Liver (tissue), 8 donors: ENCODE measurements at regions not wholly inside any gene's neighbourhood (a gene's known extent, or its start where the extent isn't known, plus 50 kb on each side); places are given as distances from the start of the nearest gene placed in this dataset.
A peak's percentile ranks its signal among the peaks of the same experiment; 100 is the strongest.

Source experiments
- DNase-seq: peaks from one replicate; pipeline ENCODE4 v3.0.0-alpha.2; 2017; ENCODE audit warnings: low spot score
- H3K27ac ChIP-seq, 2 donors: one replicate each; pipeline ENCODE4 v1.7.0; 2013; ENCODE audit warnings: inconsistent platforms in 2 of 2, low read length in 2 of 2, control low read depth in 1 of 2, low read depth in 1 of 2, mild to moderate bottlenecking in 1 of 2
- H3K27me3 ChIP-seq, 4 donors: one replicate each; pipeline versions ENCODE4 v1.6.1 to v1.7.0; 2013; ENCODE audit warnings: low read length in 3 of 4, inconsistent platforms in 1 of 4, mild to moderate bottlenecking in 1 of 4, moderate library complexity in 1 of 4; ENCODE audit not compliant: control insufficient read depth in 4 of 4, insufficient read depth in 4 of 4
- H3K36me3 ChIP-seq, 4 donors: one replicate each; pipeline versions ENCODE4 v1.6.1 to v1.7.0; 2013; ENCODE audit warnings: low read length in 3 of 4, mild to moderate bottlenecking in 3 of 4, low read depth in 1 of 4, moderate library complexity in 1 of 4; ENCODE audit not compliant: control insufficient read depth in 4 of 4, insufficient read depth in 3 of 4
- H3K4me1 ChIP-seq, 4 donors: one replicate each; pipeline versions ENCODE4 v1.6.1 to v1.7.0; 2013; ENCODE audit warnings: low read length in 3 of 4, mild to moderate bottlenecking in 3 of 4, moderate library complexity in 1 of 4; ENCODE audit not compliant: control insufficient read depth in 4 of 4, insufficient read depth in 4 of 4
- H3K4me3 ChIP-seq, 3 donors: one replicate each; pipeline versions ENCODE4 v1.6.1 to v1.7.0; 2013; ENCODE audit warnings: low read length in 3 of 3, control low read depth in 1 of 3, low read depth in 1 of 3, mild to moderate bottlenecking in 1 of 3
- H3K9ac ChIP-seq, 2 donors: one replicate each; pipeline ENCODE4 v1.7.0; 2013; ENCODE audit warnings: low read length in 2 of 2, mild to moderate bottlenecking in 2 of 2, moderate library complexity in 2 of 2, control low read depth in 1 of 2, low read depth in 1 of 2
- H3K9me3 ChIP-seq, 4 donors: one replicate each; pipeline versions ENCODE4 v1.6.1 to v1.7.0; 2013; ENCODE audit warnings: low read length in 3 of 4; ENCODE audit not compliant: control insufficient read depth in 4 of 4
- ATF3 ChIP-seq: IDR thresholded peaks from 2 replicates; pipeline ENCODE4 v1.6.1; 2016; ENCODE audit warnings: antibody characterized with exemption
- CTCF ChIP-seq: fragments of 150-350 bp; IDR thresholded peaks from 2 replicates; pipeline ENCODE4 v1.5.1; 2017; ENCODE audit warnings: improper control_type of control experiment, low read depth, low read length; ENCODE audit not compliant: missing input control
- EGR1 ChIP-seq, 2 donors: IDR thresholded peaks; 2 replicates each; pipeline ENCODE4 v1.6.1; 2016 to 2018; ENCODE audit warnings: antibody characterized with exemption in 2 of 2, low read depth in 2 of 2
- FOXA1 ChIP-seq: IDR thresholded peaks from 2 replicates; pipeline ENCODE4 v1.6.1; 2016; ENCODE audit warnings: antibody characterized with exemption
- FOXA2 ChIP-seq: IDR thresholded peaks from 2 replicates; pipeline ENCODE4 v1.6.1; 2016; ENCODE audit warnings: antibody characterized with exemption
- GABPA ChIP-seq, 2 donors: IDR thresholded peaks in 1 of 2; conservative IDR thresholded peaks in 1 of 2; 2 replicates each; pipeline ENCODE4 v1.6.1; 2016; ENCODE audit warnings: antibody characterized with exemption in 2 of 2, mild to moderate bottlenecking in 1 of 2, moderate library complexity in 1 of 2
- HNF4A ChIP-seq, 2 donors: conservative IDR thresholded peaks; 2 replicates each; pipeline ENCODE4 v1.6.1; 2016; ENCODE audit warnings: antibody characterized with exemption in 2 of 2, mild to moderate bottlenecking in 2 of 2
- HNF4G ChIP-seq: IDR thresholded peaks from 2 replicates; pipeline ENCODE4 v1.6.1; 2016; ENCODE audit warnings: antibody characterized with exemption
- JUND ChIP-seq, 2 donors: IDR thresholded peaks; 2 replicates each; pipeline ENCODE4 v1.6.1; 2016; ENCODE audit warnings: antibody characterized with exemption in 2 of 2
- MAX ChIP-seq: IDR thresholded peaks from 2 replicates; pipeline ENCODE4 v1.6.1; 2016; ENCODE audit warnings: antibody characterized with exemption
- NR2F2 ChIP-seq: IDR thresholded peaks from 2 replicates; pipeline ENCODE4 v1.6.1; 2016; ENCODE audit warnings: antibody characterized with exemption
- RAD21 ChIP-seq, 2 donors: IDR thresholded peaks; 2 replicates each; pipeline ENCODE4 v1.6.1; 2016; ENCODE audit warnings: antibody characterized with exemption in 2 of 2, mild to moderate bottlenecking in 2 of 2
- REST ChIP-seq: IDR thresholded peaks from 2 replicates; pipeline ENCODE4 v1.6.1; 2016; ENCODE audit warnings: antibody characterized with exemption, mild to moderate bottlenecking
- RXRA ChIP-seq, 2 donors: IDR thresholded peaks; 2 replicates each; pipeline ENCODE4 v1.6.1; 2017 to 2018; ENCODE audit warnings: antibody characterized with exemption in 2 of 2, mild to moderate bottlenecking in 1 of 2
- SP1 ChIP-seq: IDR thresholded peaks from 2 replicates; pipeline ENCODE4 v1.6.1; 2018; ENCODE audit warnings: antibody characterized with exemption, mild to moderate bottlenecking
- TAF1 ChIP-seq: conservative IDR thresholded peaks from 2 replicates; pipeline ENCODE4 v1.6.1; 2016; ENCODE audit warnings: antibody characterized with exemption, mild to moderate bottlenecking
- YY1 ChIP-seq: IDR thresholded peaks from 2 replicates; pipeline ENCODE4 v1.6.1; 2016; ENCODE audit warnings: antibody characterized with exemption, mild to moderate bottlenecking
- WGBS: extraction: QIAGEN DNeasy Blood & Tissue Kit; methylation state at CpG from one replicate; pipeline ENCODE4 v1.1.7; 2013; 5-methylcytosine and 5-hydroxymethylcytosine counted together
- TF ChIP-seq, protein P1 (sequence below): IDR thresholded peaks from 2 replicates; pipeline ENCODE4 v1.6.1; 2016; ENCODE audit warnings: antibody characterized with exemption
- donor health status: healthy.
- donor health status: healthy.
- donor health status: healthy.
- donor health status: healthy.
- donor health status: healthy.

DNA sequence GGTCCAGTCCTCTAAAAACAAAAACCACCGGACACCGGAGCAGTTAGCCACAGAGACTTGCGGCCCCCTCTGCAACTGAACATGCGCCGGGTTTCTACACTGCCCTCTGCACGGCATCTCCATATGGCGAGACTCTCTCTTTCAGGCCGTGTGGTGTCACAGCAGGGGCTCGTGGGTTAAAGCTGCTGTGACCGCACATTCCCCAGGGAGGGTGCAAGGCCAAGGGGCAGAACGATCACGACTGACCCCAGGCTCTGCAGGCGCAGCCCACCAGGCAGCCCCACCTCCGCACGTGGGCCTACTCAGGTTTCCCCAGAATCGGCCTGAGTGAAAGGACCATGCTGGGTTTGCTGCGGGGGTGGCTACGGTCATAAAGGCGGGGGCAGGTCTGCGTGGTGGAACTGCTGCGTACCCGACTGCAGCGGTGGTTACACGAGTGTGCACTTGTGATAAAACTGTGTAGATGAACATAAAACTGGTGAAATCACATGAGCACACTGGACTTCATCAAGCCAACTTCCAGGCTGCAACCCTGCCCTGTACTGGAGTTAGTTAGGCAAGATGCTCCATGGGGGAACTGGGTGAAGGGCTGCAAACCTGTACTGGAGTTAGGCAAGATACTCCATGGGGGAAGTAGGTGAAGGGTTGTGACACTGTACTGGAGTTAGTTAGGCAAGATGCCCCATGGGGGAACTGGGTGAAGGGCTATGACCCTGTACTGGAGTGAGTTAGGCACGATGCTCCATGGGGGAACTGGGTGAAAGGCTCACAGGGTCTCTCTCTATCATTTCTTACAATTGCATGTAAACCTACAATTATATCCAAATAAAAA, 81.4 kb upstream of the PPP2R2D start:
- H3K9me3 ChIP-seq: peaks cover 0 to 1% (median 0%) of the 10 kb centered on the region in 4 donors
- peak; percentile 25 for DNase-seq
- H3K4me3 ChIP-seq: no peak overlapping the region
- WGBS: 67% methylated on average over 25 of the region's 25 CpGs
- H3K27ac ChIP-seq: peak overlapping the region; percentile 42 to 72
- no peaks in the 10 kb centered on the region for H3K27me3 ChIP-seq
- H3K9ac ChIP-seq: no peak overlapping the region
- TF ChIP-seq NR2F2 (no peak), HNF4G (peak; percentile 29), GABPA (IDR thresholded peaks at IDR 0.05 in 1 of 2, conservative IDR thresholded peaks at IDR 0.05 in 1 of 2) (no peak), ATF3 (no peak), REST (peak; percentile 71), HNF4A (conservative IDR thresholded peaks at IDR 0.05) (peak; percentile 79 to 96), FOXA2 (peak; percentile 71), FOXA1 (peak; percentile 55), TAF1 (no peak), RXRA (IDR thresholded peaks at IDR 0.05) (peak; percentile 99 to 100), JUND (IDR thresholded peaks at IDR 0.05) (peak; percentile 14 to 80), SP1 (peak; percentile 97), CTCF (no peak), RAD21 (IDR thresholded peaks at IDR 0.05) (peak; percentile 36 to 60), EGR1 (IDR thresholded peaks at IDR 0.05; ENCODE audit: low read depth in 2 of 2) (peak in 1 of 2 donors; percentile 81), MAX (peak; percentile 94), YY1 (peak; percentile 86)
- TF ChIP-seq, protein P1, sequence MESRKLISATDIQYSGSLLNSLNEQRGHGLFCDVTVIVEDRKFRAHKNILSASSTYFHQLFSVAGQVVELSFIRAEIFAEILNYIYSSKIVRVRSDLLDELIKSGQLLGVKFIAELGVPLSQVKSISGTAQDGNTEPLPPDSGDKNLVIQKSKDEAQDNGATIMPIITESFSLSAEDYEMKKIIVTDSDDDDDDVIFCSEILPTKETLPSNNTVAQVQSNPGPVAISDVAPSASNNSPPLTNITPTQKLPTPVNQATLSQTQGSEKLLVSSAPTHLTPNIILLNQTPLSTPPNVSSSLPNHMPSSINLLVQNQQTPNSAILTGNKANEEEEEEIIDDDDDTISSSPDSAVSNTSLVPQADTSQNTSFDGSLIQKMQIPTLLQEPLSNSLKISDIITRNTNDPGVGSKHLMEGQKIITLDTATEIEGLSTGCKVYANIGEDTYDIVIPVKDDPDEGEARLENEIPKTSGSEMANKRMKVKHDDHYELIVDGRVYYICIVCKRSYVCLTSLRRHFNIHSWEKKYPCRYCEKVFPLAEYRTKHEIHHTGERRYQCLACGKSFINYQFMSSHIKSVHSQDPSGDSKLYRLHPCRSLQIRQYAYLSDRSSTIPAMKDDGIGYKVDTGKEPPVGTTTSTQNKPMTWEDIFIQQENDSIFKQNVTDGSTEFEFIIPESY: peak; percentile 95
- no peaks in the 10 kb centered on the region for H3K36me3 ChIP-seq
- peaks cover 39 to 70% (median 57%) of the 10 kb centered on the region in 4 donors for H3K4me1 ChIP-seq
